WTC11 (cell line): ENCODE measurements at regions not wholly inside any gene's neighbourhood (a gene's known extent, or its start where the extent isn't known, plus 50 kb on each side); places are given as distances from the start of the nearest gene placed in this dataset.

Experiments used
- ATAC-seq: fragments of 200-7000 bp; cut with Tn5 transposase; 2 replicates; pipeline ENCODE4 v1.10.0; 2021; ENCODE audit warnings: mild to moderate bottlenecking, moderate library complexity
- CTCF ChIA-PET: fragments of 300-600 bp; sonication (Branson Sonifier 250); formaldehyde crosslinking; loops from one replicate; lab custom pipeline; 2021; ENCODE audit warnings: antibody characterized with exemption; lab: Charles Lee
- POLR2A ChIA-PET: fragments of 350-600 bp; sonication (Branson Sonifier 250); formaldehyde crosslinking; loops from one replicate; lab custom pipeline; 2021; ENCODE audit warnings: antibody characterized with exemption; lab: Charles Lee
- DNase-seq: peaks from one replicate; pipeline ENCODE4 v3.0.0; 2021; ENCODE audit warnings: low spot score
- H3K27ac Mint-ChIP-seq: 2 replicates; pipeline ENCODE4 v1.8.0; 2021; ENCODE audit warnings: mixed read lengths
- H3K27me3 Mint-ChIP-seq: 2 replicates; pipeline ENCODE4 v1.8.0; 2021; ENCODE audit warnings: low read depth, mild to moderate bottlenecking, moderate library complexity, mixed read lengths
- H3K36me3 Mint-ChIP-seq: 2 replicates; pipeline ENCODE4 v1.8.0; 2021; ENCODE audit warnings: mixed read lengths
- H3K4me1 Mint-ChIP-seq: 2 replicates; pipeline ENCODE4 v1.8.0; 2022; ENCODE audit warnings: mixed read lengths
- H3K4me3 Mint-ChIP-seq: 2 replicates; pipeline ENCODE4 v1.8.0; 2021; ENCODE audit warnings: mild to moderate bottlenecking, moderate library complexity, mixed read lengths
- H3K9me3 Mint-ChIP-seq: 2 replicates; pipeline ENCODE4 v1.8.0; 2021; ENCODE audit warnings: mixed read lengths
- EMX1 ChIP-seq: fragments of 250-450 bp; sonication (Bioruptor Pico); IDR thresholded peaks from 2 replicates; pipeline ENCODE4 v1.8.0; 2021; ENCODE audit warnings: mild to moderate bottlenecking
- ESRRA ChIP-seq: sonication (generic); formaldehyde crosslinking; IDR thresholded peaks from 2 replicates; pipeline ENCODE4 v1.8.1; 2022; ENCODE audit warnings: mild to moderate bottlenecking, missing genetic modification reagents, borderline replicate concordance
- FOXK1 ChIP-seq: sonication (generic); formaldehyde crosslinking; IDR thresholded peaks from 2 replicates; pipeline ENCODE4 v1.8.0; 2022; ENCODE audit warnings: mild to moderate bottlenecking, moderate library complexity, missing genetic modification reagents
- FOXP1 ChIP-seq: sonication (generic); formaldehyde crosslinking; IDR thresholded peaks from 2 replicates; pipeline ENCODE4 v1.8.0; 2022; ENCODE audit warnings: missing genetic modification reagents, mild to moderate bottlenecking, moderate library complexity, borderline replicate concordance
- GABPB1 ChIP-seq: sonication (generic); formaldehyde crosslinking; IDR thresholded peaks from 2 replicates; pipeline ENCODE4 v1.8.1; 2023; ENCODE audit warnings: mild to moderate bottlenecking, missing genetic modification reagents
- HMGA2 ChIP-seq: fragments of 250-450 bp; sonication (Bioruptor Pico); IDR thresholded peaks from 2 replicates; pipeline ENCODE4 v1.4.0; 2021; ENCODE audit warnings: mild to moderate bottlenecking, moderate library complexity
- HMGXB4 ChIP-seq: sonication (generic); formaldehyde crosslinking; IDR thresholded peaks from 2 replicates; pipeline ENCODE4 v1.8.1; 2023; ENCODE audit warnings: mild to moderate bottlenecking, moderate library complexity, missing genetic modification reagents
- JUN ChIP-seq: sonication (generic); formaldehyde crosslinking; IDR thresholded peaks from 2 replicates; pipeline ENCODE4 v1.8.0; 2023; ENCODE audit warnings: mild to moderate bottlenecking, missing genetic modification reagents
- KAT7 ChIP-seq: sonication (generic); formaldehyde crosslinking; IDR thresholded peaks from 2 replicates; pipeline ENCODE4 v1.8.1; 2023; ENCODE audit warnings: missing genetic modification reagents, mild to moderate bottlenecking, borderline replicate concordance
- NFYB ChIP-seq: sonication (generic); formaldehyde crosslinking; conservative IDR thresholded peaks from 2 replicates; pipeline ENCODE4 v1.8.0; 2022; ENCODE audit warnings: low read depth, missing genetic modification reagents
- OVOL2 ChIP-seq: fragments of 250-450 bp; sonication (Bioruptor Pico); IDR thresholded peaks from 2 replicates; pipeline ENCODE4 v1.9.0; 2021; ENCODE audit warnings: mild to moderate bottlenecking, borderline replicate concordance
- PRDM15 ChIP-seq: sonication (generic); formaldehyde crosslinking; IDR thresholded peaks from 2 replicates; pipeline ENCODE4 v1.8.0; 2022; ENCODE audit warnings: missing genetic modification reagents
- SMAD4 ChIP-seq: sonication (generic); formaldehyde crosslinking; IDR thresholded peaks from 2 replicates; pipeline ENCODE4 v1.8.0; 2022; ENCODE audit warnings: mild to moderate bottlenecking, missing genetic modification reagents
- STAT6 ChIP-seq: sonication (generic); formaldehyde crosslinking; conservative IDR thresholded peaks from 2 replicates; pipeline ENCODE4 v1.8.1; 2023; ENCODE audit warnings: mild to moderate bottlenecking, low read depth, missing genetic modification reagents, moderate library complexity
- TEAD1 ChIP-seq: sonication (generic); formaldehyde crosslinking; IDR thresholded peaks from 2 replicates; pipeline ENCODE4 v1.8.0; 2022; ENCODE audit warnings: mild to moderate bottlenecking, missing genetic modification reagents
- TEAD4 ChIP-seq: sonication (generic); formaldehyde crosslinking; IDR thresholded peaks from 2 replicates; pipeline ENCODE4 v1.8.0; 2022; ENCODE audit warnings: mild to moderate bottlenecking, missing genetic modification reagents
- ZBTB21 ChIP-seq: sonication (generic); formaldehyde crosslinking; IDR thresholded peaks from 2 replicates; pipeline ENCODE4 v1.8.1; 2023; ENCODE audit warnings: mild to moderate bottlenecking, missing genetic modification reagents, borderline replicate concordance
- ZNF317 ChIP-seq: sonication (generic); formaldehyde crosslinking; IDR thresholded peaks from 2 replicates; pipeline ENCODE4 v1.8.1; 2023; ENCODE audit warnings: low read depth, mild to moderate bottlenecking, moderate library complexity, missing genetic modification reagents, borderline replicate concordance
- ZNF671 ChIP-seq: fragments of 250-450 bp; sonication (Bioruptor Pico); IDR thresholded peaks from 2 replicates; pipeline ENCODE4 v1.8.0; 2021; ENCODE audit warnings: mild to moderate bottlenecking

GRCh38 chr6:41483943-41484342 lies 62.2 kb upstream of the FOXP4 start:
- Mint-ChIP-seq H3K4me1 (peaks cover 22% of the 10 kb centered on the region), H3K27me3 (peaks cover 11% of the 10 kb centered on the region), H3K36me3 (no peaks in the 10 kb centered on the region), H3K9me3 (0 out of 2 replicates have a peak, but pooled peaks cover 3% of the 10 kb centered on the region), H3K4me3 (no peak overlapping the region), H3K27ac (no peak overlapping the region)
- ATAC-seq, result no peak
- ChIA-PET CTCF (interaction anchor here (0.7 kb wide), 1 partner anchor 106 kb away, joined by 3 read pairs; no protein-coding TSS in a partner anchor), POLR2A (no interaction called here)
- TF ChIP-seq SMAD4 (CRISPR knock-in tag), result no peak
- no peak for DNase-seq

- no peak overlapping the region for H3K27ac Mint-ChIP-seq
- TF ChIP-seq HMGA2 (CRISPR knock-in tag), result no peak
- TF ChIP-seq TEAD4 (CRISPR knock-in tag), result no peak
- no peak for TF ChIP-seq ZNF671 (CRISPR knock-in tag)
- no peak for TF ChIP-seq ZBTB21
- TF ChIP-seq TEAD1 (CRISPR knock-in tag), result no peak
- no peak for TF ChIP-seq ZNF317 (CRISPR knock-in tag)
- TF ChIP-seq EMX1, result no peak
- TF ChIP-seq STAT6 (CRISPR knock-in tag), result no peak
- no peak for TF ChIP-seq FOXK1 (CRISPR knock-in tag)
- no peak for TF ChIP-seq OVOL2
- no peak for TF ChIP-seq HMGXB4 (CRISPR knock-in tag)
- no peak for TF ChIP-seq JUN (CRISPR knock-in tag)
- POLR2A ChIA-PET, result interaction anchor here (0.6 kb wide), 1 partner anchor 114 kb away, joined by 3 read pairs; no protein-coding TSS in a partner anchor
These were observed 58.2 kb upstream of the FOXP4 start for GRCh38 chr6:41487860-41488432.

GRCh38 chr6:41488433-41489119 lies 57.6 kb upstream of the FOXP4 start:
- peak; percentile 73 for ATAC-seq
- ChIA-PET POLR2A (interaction anchor here (0.6 kb wide), 1 partner anchor 115 kb away, joined by 3 read pairs; no protein-coding TSS in a partner anchor), CTCF (interaction anchor here (0.7 to 2.6 kb wide), 4 partner anchors 33 to 114 kb away, joined by 3 to 10 read pairs (median 4); no protein-coding TSS in a partner anchor)
- no peak overlapping the region; the same call in 1 of the 2 replicates for H3K4me3 Mint-ChIP-seq
- DNase-seq, result peak; percentile 57
- TF ChIP-seq KAT7 (CRISPR knock-in tag), result no peak
- no peak for TF ChIP-seq PRDM15 (CRISPR knock-in tag)
- TF ChIP-seq HMGXB4 (CRISPR knock-in tag), result 0 out of 2 replicates have a peak, but pooled peaks have one; percentile 22
- no peak for TF ChIP-seq FOXP1 (CRISPR knock-in tag)
- TF ChIP-seq ESRRA, result no peak
- no peak for TF ChIP-seq NFYB (CRISPR knock-in tag)
- no peak for TF ChIP-seq GABPB1 (CRISPR knock-in tag)
- H3K27me3 Mint-ChIP-seq, result peaks cover 47% of the 10 kb centered on the region
- H3K27ac Mint-ChIP-seq, result no peak overlapping the region
- no peaks in the 10 kb centered on the region for H3K9me3 Mint-ChIP-seq
- no peaks in the 10 kb centered on the region for H3K36me3 Mint-ChIP-seq
- H3K4me1 Mint-ChIP-seq, result peaks cover 53% of the 10 kb centered on the region

More at GRCh38 chr6:41487860-41488432, 58.2 kb upstream of the FOXP4 start:
- 0 out of 2 replicates have a peak, but pooled peaks cover 3% of the 10 kb centered on the region for H3K9me3 Mint-ChIP-seq
- DNase-seq (no peak), ATAC-seq (no peak)
- no peak overlapping the region for H3K4me3 Mint-ChIP-seq
- peaks cover 40% of the 10 kb centered on the region for H3K27me3 Mint-ChIP-seq
- CTCF ChIA-PET, result interaction anchor here (1.1 to 1.9 kb wide), 2 partner anchors 37 to 115 kb away, joined by 3 to 6 read pairs; no protein-coding TSS in a partner anchor
- peaks cover 52% of the 10 kb centered on the region for H3K4me1 Mint-ChIP-seq
- no peaks in the 10 kb centered on the region for H3K36me3 Mint-ChIP-seq
